GM23338 (cell line): ENCODE measurements at regions not wholly inside any gene's neighbourhood (a gene's known extent, or its start where the extent isn't known, plus 50 kb on each side); places are given as distances from the start of the nearest gene placed in this dataset.

Experiments used
- CREB1 ChIP-seq: fragments of 250-450 bp; sonication (Bioruptor Pico); IDR thresholded peaks from 2 replicates; pipeline ENCODE4 v1.5.0; 2020; ENCODE audit warnings: low read depth, mild to moderate bottlenecking, moderate library complexity
- CTCF ChIP-seq, 2 experiments: fragments of 200-600 bp in 1 of 2; sonication (generic) in 1 of 2; conservative IDR thresholded peaks; 2 replicates each; pipeline versions ENCODE4 v1.5.1 to v1.6.1; 2016 to 2017; ENCODE audit warnings: antibody characterized with exemption in 2 of 2, low read depth in 2 of 2, mild to moderate bottlenecking in 2 of 2, moderate library complexity in 1 of 2
- ETS1 ChIP-seq: IDR thresholded peaks from 2 replicates; pipeline ENCODE4 v1.6.1; 2016; ENCODE audit warnings: antibody characterized with exemption
- EZH2 ChIP-seq: fragments of 200-600 bp; sonication (generic); IDR thresholded peaks from one replicate; pipeline ENCODE4 v1.8.0; 2017; ENCODE audit warnings: antibody characterized with exemption, mild to moderate bottlenecking, low read depth; ENCODE audit not compliant: unreplicated experiment
- EZH2phosphoT487 ChIP-seq: fragments of 200-600 bp; sonication (generic); IDR thresholded peaks from one replicate; pipeline ENCODE4 v1.8.1; 2018; ENCODE audit warnings: antibody characterized with exemption; ENCODE audit not compliant: unreplicated experiment
- JUNB ChIP-seq: IDR thresholded peaks from one replicate; pipeline ENCODE4 v1.6.1; 2016; ENCODE audit warnings: antibody characterized with exemption; ENCODE audit not compliant: unreplicated experiment
- NANOG ChIP-seq: IDR thresholded peaks from 2 replicates; pipeline ENCODE4 v1.6.1; 2016; ENCODE audit warnings: antibody characterized with exemption, borderline replicate concordance
- POLR2AphosphoS5 ChIP-seq: IDR thresholded peaks from 2 replicates; pipeline ENCODE4 v1.6.1; 2016; ENCODE audit warnings: antibody characterized with exemption, low read depth
- STAT1 ChIP-seq: IDR thresholded peaks from one replicate; pipeline ENCODE4 v1.6.1; 2016; ENCODE audit warnings: antibody characterized with exemption; ENCODE audit not compliant: unreplicated experiment
- ZNF114 ChIP-seq: fragments of 250-450 bp; sonication (Bioruptor Pico); IDR thresholded peaks from 2 replicates; pipeline ENCODE4 v1.5.0; 2020; ENCODE audit warnings: mild to moderate bottlenecking, moderate library complexity
- ZNF331 ChIP-seq: fragments of 250-450 bp; sonication (Bioruptor Pico); IDR thresholded peaks from 2 replicates; pipeline ENCODE4 v1.5.0; 2020; ENCODE audit warnings: low read depth, mild to moderate bottlenecking, moderate library complexity
- ZNF462 ChIP-seq: fragments of 250-450 bp; sonication (Bioruptor Pico); IDR thresholded peaks from 2 replicates; pipeline ENCODE4 v1.5.0; 2020; ENCODE audit warnings: mild to moderate bottlenecking, moderate library complexity
- TF ChIP-seq, protein P1 (sequence below): IDR thresholded peaks from one replicate; pipeline ENCODE4 v1.6.1; 2018; ENCODE audit warnings: antibody characterized with exemption; ENCODE audit not compliant: unreplicated experiment

- no peak for TF ChIP-seq CTCF (conservative IDR thresholded peaks at IDR 0.05; ENCODE audit: low read depth in 2 of 2)
- TF ChIP-seq POLR2AphosphoS5, result no peak
- TF ChIP-seq, protein P1, sequence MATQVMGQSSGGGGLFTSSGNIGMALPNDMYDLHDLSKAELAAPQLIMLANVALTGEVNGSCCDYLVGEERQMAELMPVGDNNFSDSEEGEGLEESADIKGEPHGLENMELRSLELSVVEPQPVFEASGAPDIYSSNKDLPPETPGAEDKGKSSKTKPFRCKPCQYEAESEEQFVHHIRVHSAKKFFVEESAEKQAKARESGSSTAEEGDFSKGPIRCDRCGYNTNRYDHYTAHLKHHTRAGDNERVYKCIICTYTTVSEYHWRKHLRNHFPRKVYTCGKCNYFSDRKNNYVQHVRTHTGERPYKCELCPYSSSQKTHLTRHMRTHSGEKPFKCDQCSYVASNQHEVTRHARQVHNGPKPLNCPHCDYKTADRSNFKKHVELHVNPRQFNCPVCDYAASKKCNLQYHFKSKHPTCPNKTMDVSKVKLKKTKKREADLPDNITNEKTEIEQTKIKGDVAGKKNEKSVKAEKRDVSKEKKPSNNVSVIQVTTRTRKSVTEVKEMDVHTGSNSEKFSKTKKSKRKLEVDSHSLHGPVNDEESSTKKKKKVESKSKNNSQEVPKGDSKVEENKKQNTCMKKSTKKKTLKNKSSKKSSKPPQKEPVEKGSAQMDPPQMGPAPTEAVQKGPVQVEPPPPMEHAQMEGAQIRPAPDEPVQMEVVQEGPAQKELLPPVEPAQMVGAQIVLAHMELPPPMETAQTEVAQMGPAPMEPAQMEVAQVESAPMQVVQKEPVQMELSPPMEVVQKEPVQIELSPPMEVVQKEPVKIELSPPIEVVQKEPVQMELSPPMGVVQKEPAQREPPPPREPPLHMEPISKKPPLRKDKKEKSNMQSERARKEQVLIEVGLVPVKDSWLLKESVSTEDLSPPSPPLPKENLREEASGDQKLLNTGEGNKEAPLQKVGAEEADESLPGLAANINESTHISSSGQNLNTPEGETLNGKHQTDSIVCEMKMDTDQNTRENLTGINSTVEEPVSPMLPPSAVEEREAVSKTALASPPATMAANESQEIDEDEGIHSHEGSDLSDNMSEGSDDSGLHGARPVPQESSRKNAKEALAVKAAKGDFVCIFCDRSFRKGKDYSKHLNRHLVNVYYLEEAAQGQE, result no peak
- TF ChIP-seq JUNB, result no peak
- no peak for TF ChIP-seq CREB1 (CRISPR knock-in tag)
- TF ChIP-seq EZH2phosphoT487, result no peak
- TF ChIP-seq ZNF331, result no peak
- no peak for TF ChIP-seq EZH2
- TF ChIP-seq STAT1, result no peak
- TF ChIP-seq NANOG, result no peak
- TF ChIP-seq ETS1, result no peak
- TF ChIP-seq ZNF462, result no peak
- no peak for TF ChIP-seq ZNF114 (CRISPR knock-in tag)
These were observed 387.4 kb upstream of the CELF2 start for GRCh38 chr10:10630281-10630680.
